Right cardiac atrium (tissue), 5 donors: ENCODE measurements at regions not wholly inside any gene's neighbourhood (a gene's known extent, or its start where the extent isn't known, plus 50 kb on each side); places are given as distances from the start of the nearest gene placed in this dataset.

ENCODE experiments used
- ATAC-seq, 2 donors: fragments of 200-7000 bp; cut with Tn5 transposase; one replicate each; pipeline versions ENCODE4 v1.8.0 to v1.9.1; 2020; ENCODE audit warnings: moderate library complexity in 2 of 2, mild to moderate bottlenecking in 1 of 2
- DNase-seq, 3 donors: peaks; one replicate each; pipeline ENCODE4 v3.0.0-alpha.2; 2020
- H3K27ac ChIP-seq: one replicate; pipeline ENCODE4 v1.5.1; 2013; ENCODE audit warnings: mild to moderate bottlenecking, low read length, control low read depth, moderate library complexity
- H3K27me3 ChIP-seq: one replicate; pipeline ENCODE4 v1.6.1; 2013; ENCODE audit not compliant: control insufficient read depth, insufficient read depth
- H3K4me1 ChIP-seq: one replicate; pipeline ENCODE4 v1.6.1; 2013; ENCODE audit warnings: low read length; ENCODE audit not compliant: control insufficient read depth, insufficient read depth
- H3K4me3 ChIP-seq: one replicate; pipeline ENCODE4 v1.5.1; 2013; ENCODE audit warnings: low read length, control low read depth
- H3K9me3 ChIP-seq: one replicate; pipeline ENCODE4 v1.6.1; 2013; ENCODE audit warnings: low read length; ENCODE audit not compliant: control insufficient read depth
- WGBS: extraction: QIAGEN DNeasy Blood & Tissue Kit; methylation state at CpG from one replicate; pipeline ENCODE4 v1.1.7; 2013; 5-methylcytosine and 5-hydroxymethylcytosine counted together
- intact Hi-C, 4 donors: fragments of 100-400 bp; cut with DNase I; formaldehyde crosslinking; loops; one replicate each; pipeline versions ENCODE4 v1.11.0 to v1.14.0; 2022 to 2023
- donor health status: healthy with polysubstance abuse.
- donor health status: DM: no; HTN: yes; CAD: no.
- donor health status: DM: no; HTN: no; CAD: no.
- donor health status: DM: no; HTN: yes; CAD: no; lungs with severe emphysema.
- donor health status: DM: yes; HTN: yes; CAD: no.

- intact Hi-C loops = no loop called here
- H3K9me3 ChIP-seq = no peaks in the 10 kb centered on the region
- H3K27ac ChIP-seq = no peak overlapping the region
- H3K4me1 ChIP-seq = no peaks in the 10 kb centered on the region
- no peak overlapping the region for H3K4me3 ChIP-seq
- DNase-seq (no peak), ATAC-seq (no peak)
- 66% methylated on average over 1 of the region's 1 CpG for WGBS
- H3K27me3 ChIP-seq = no peaks in the 10 kb centered on the region
Measured at GRCh38 chr12:11596141-11596540, 53.3 kb upstream of the ETV6 start.

- DNase-seq (no peak), ATAC-seq (no peak)
- no peaks in the 10 kb centered on the region for H3K9me3 ChIP-seq
- no peaks in the 10 kb centered on the region for H3K27me3 ChIP-seq
- 80% methylated on average over 7 of the region's 7 CpGs for WGBS
- no peak overlapping the region for H3K27ac ChIP-seq
- no peak overlapping the region for H3K4me3 ChIP-seq
- intact Hi-C loops = no loop called here
- H3K4me1 ChIP-seq = no peaks in the 10 kb centered on the region
Measured at GRCh38 chr12:11598900-11599299, 50.6 kb upstream of the ETV6 start.
